ENCODE measurements at regions not wholly inside any gene's neighbourhood (a gene's known extent, or its start where the extent isn't known, plus 50 kb on each side); places are given as distances from the start of the nearest gene placed in this dataset.

DNA sequence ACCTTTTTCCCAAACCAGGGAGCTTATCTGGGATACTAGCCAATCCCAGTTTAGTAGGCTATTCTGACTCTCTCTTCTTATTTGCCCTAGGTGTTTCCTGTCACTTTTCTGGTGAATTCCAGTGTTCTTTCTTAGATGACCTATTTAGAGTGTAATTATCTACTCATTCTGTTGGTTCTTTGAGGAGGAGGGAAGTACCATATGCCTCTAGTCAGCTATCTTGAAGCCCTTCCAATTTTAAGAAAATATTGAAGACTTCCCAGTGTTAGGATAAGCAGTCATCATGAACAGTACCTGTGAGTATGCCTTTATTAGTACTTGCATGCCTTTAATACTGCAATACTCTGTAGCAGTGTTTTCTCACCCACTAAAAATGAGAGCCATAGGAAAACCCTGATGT is 724.3 kb upstream of the SLITRK1 start:
- no peak for TF ChIP-seq GATA2 (IDR thresholded peaks at IDR 0.05; ENCODE audit: low read depth, low read length)
- no peak for TF ChIP-seq GATA3 (IDR thresholded peaks at IDR 0.05; ENCODE audit: low read depth, low read length)
